Epithelial cell of esophagus (primary cell): ENCODE measurements at regions not wholly inside any gene's neighbourhood (a gene's known extent, or its start where the extent isn't known, plus 50 kb on each side); places are given as distances from the start of the nearest gene placed in this dataset.

Experiments
- DNase-seq: peaks from one replicate; pipeline ENCODE4 v3.0.0; 2010; ENCODE audit warnings: low read depth
- H3K4me3 ChIP-seq: 2 replicates; pipeline ENCODE4 v1.5.1; 2011; ENCODE audit warnings: mild to moderate bottlenecking, low read length, control low read depth
- TF ChIP-seq, protein P1 (sequence below): IDR thresholded peaks from 2 replicates; pipeline ENCODE4 v1.5.1; 2011; ENCODE audit warnings: low read depth, mild to moderate bottlenecking, low read length, control low read depth, inconsistent platforms; ENCODE audit not compliant: insufficient read depth; ENCODE audit errors: missing control alignments

GRCh38 chr13:111611651-111612050, 291.2 kb downstream of the TEX29 start:
- H3K4me3 ChIP-seq = no peak overlapping the region
- TF ChIP-seq, protein P1, sequence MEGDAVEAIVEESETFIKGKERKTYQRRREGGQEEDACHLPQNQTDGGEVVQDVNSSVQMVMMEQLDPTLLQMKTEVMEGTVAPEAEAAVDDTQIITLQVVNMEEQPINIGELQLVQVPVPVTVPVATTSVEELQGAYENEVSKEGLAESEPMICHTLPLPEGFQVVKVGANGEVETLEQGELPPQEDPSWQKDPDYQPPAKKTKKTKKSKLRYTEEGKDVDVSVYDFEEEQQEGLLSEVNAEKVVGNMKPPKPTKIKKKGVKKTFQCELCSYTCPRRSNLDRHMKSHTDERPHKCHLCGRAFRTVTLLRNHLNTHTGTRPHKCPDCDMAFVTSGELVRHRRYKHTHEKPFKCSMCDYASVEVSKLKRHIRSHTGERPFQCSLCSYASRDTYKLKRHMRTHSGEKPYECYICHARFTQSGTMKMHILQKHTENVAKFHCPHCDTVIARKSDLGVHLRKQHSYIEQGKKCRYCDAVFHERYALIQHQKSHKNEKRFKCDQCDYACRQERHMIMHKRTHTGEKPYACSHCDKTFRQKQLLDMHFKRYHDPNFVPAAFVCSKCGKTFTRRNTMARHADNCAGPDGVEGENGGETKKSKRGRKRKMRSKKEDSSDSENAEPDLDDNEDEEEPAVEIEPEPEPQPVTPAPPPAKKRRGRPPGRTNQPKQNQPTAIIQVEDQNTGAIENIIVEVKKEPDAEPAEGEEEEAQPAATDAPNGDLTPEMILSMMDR = no peak
- DNase-seq = no peak

DNA sequence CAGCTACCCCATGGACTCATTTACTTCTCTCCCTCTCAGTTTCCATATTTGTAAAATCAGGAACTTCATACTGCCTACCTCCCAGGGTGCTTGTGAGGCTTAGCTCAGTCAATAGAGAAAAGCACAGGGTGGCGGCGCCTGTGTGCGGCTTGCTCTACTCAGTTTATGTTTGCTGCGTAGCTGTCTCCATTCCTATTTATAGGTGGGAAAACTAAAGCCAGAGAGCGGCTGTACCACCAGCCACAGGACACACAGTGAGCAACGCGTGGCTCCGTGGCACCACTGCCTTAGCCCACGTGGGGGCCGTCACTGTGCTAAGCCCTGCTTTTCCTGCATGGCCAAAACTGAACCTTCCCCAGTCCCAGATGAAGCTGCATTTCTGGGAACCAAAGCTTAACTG, 292.4 kb downstream of the TEX29 start:
- TF ChIP-seq, protein P1 = no peak
- no peak overlapping the region for H3K4me3 ChIP-seq
- no peak for DNase-seq

DNA sequence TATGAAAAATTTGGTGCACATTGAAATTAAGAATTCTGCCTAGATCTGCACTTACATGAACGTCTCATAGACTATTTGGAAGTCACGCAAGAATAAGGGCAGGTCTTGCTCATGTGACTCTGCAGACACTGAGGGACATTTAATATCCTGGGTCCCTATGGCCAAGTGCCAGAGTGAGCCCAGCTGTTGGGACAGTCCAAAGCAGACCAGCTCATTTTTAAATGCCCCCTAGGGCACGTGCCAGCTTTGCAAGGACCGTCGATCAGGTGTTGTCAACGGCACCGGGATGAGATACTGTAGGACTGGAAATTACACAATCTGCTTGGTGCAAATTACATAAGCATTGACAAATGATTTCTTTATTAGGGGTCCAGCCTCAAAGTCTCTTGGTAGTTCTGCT, 293.6 kb downstream of the TEX29 start:
- TF ChIP-seq, protein P1 = no peak
- no peak overlapping the region for H3K4me3 ChIP-seq
- DNase-seq = no peak

GRCh38 chr13:111614613-111615012, 294.2 kb downstream of the TEX29 start:
- no peak overlapping the region for H3K4me3 ChIP-seq
- TF ChIP-seq, protein P1 = no peak
- DNase-seq = no peak

DNA sequence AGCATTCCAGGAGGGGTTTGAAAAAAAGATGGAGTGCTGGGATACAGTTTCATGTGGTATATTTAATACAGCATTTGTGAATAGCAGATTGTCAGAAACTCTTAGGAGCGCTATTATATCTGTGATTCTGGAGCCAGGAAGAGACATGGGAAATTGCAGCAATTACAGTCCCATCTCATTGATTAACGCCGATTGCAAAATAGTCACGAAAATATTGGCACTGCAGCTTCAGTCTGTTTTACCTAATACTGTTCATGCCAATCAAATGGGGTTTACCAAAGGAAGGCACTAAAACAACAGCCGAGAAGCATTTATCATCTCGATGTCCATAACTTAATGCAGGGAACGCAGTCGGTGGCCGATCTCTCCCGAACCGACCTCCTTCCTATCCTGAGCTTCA, 295.8 kb downstream of the TEX29 start:
- H3K4me3 ChIP-seq = no peak overlapping the region
- TF ChIP-seq, protein P1 = no peak
- no peak for DNase-seq

GRCh38 chr13:111620166-111620565, 299.7 kb downstream of the TEX29 start:
- no peak for DNase-seq
- TF ChIP-seq, protein P1 = no peak
- no peak overlapping the region for H3K4me3 ChIP-seq

- no peak for DNase-seq
- H3K4me3 ChIP-seq = no peak overlapping the region
- TF ChIP-seq, protein P1 = no peak
Measured at GRCh38 chr13:111620586-111620985, 300.1 kb downstream of the TEX29 start.
